Fibroblast of mammary gland (primary cell): ENCODE measurements at regions not wholly inside any gene's neighbourhood (a gene's known extent, or its start where the extent isn't known, plus 50 kb on each side); places are given as distances from the start of the nearest gene placed in this dataset.

Experiments
- DNase-seq: peaks from one replicate; pipeline ENCODE4 v3.0.0-alpha.2; 2010; ENCODE audit warnings: low read depth
- H3K4me3 ChIP-seq: 2 replicates; pipeline ENCODE4 v1.5.1; 2011; ENCODE audit warnings: low read depth, mild to moderate bottlenecking, low read length, moderate library complexity; ENCODE audit not compliant: control insufficient read depth
- CTCF ChIP-seq: conservative IDR thresholded peaks from 2 replicates; pipeline ENCODE4 v1.5.1; 2011; ENCODE audit warnings: low read depth, low read length, inconsistent platforms; ENCODE audit not compliant: control insufficient read depth, insufficient read depth

GRCh38 chr15:31523655-31524049 is 197.0 kb downstream of the KLF13 start:
- DNase-seq: no peak

DNA sequence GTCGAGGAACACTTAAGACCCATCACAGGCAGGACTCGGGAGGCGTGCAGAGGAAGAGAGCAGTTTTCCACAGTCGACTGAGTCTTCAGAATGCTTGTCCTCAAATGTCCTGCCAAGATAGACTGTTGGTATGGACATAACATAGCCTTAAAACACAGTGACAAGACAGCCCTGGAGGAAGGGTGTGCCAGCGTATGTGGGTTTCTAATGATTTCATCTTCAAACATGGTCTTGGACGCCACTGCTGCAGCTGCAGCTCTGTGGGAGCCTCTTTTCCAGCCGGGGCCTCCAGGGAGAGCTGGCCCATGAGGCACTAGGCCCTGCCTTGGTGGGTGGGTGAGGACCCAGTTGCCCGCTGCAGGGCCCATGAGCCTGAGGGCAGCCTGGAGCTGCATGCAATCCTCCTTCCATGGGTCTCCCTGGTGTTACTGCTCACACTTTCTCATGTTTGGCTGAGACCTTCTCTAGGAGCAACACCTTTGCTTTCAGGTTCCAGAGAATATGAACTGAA is 198.6 kb downstream of the KLF13 start:
- no peak for DNase-seq
- TF ChIP-seq CTCF: no peak
- H3K4me3 ChIP-seq: no peak overlapping the region

More at GRCh38 chr15:31523655-31524049, 197.0 kb downstream of the KLF13 start:
- TF ChIP-seq CTCF: no peak
- H3K4me3 ChIP-seq: no peak overlapping the region

DNA sequence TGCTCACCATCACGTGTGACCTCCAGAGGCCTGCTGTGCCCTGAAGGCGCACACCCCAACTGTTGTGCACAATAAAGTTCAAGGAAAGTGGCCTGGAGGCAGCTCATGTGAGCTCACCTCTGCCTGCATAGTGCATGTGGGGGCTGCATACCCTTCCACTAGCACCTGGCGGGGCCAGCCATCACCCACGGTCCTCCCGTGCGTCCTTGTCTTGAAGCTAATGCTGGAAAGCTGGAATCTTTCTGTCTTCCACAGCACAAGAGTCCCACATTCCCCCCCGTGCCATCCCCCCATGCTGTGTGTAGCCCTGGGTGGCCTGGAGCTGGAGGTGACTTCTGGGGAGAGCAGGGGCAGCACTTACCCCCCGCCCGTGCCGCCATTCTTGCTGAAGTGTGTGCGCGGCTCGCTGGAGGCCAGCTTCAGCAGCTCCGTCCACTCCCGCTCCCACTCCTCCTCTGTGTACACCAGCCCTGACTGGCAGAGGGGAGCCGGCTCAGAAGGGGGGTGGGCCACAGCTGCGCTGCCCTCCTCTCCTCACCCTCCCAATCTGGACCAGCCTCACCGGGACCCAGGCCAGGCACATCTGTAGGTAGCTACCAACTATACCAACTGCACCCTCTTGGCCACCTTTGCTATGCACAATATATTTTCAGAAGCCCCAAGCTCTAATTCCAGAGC is 199.5 kb downstream of the KLF13 start:
- H3K4me3 ChIP-seq: no peak overlapping the region
- no peak for DNase-seq
- TF ChIP-seq CTCF: no peak

DNA sequence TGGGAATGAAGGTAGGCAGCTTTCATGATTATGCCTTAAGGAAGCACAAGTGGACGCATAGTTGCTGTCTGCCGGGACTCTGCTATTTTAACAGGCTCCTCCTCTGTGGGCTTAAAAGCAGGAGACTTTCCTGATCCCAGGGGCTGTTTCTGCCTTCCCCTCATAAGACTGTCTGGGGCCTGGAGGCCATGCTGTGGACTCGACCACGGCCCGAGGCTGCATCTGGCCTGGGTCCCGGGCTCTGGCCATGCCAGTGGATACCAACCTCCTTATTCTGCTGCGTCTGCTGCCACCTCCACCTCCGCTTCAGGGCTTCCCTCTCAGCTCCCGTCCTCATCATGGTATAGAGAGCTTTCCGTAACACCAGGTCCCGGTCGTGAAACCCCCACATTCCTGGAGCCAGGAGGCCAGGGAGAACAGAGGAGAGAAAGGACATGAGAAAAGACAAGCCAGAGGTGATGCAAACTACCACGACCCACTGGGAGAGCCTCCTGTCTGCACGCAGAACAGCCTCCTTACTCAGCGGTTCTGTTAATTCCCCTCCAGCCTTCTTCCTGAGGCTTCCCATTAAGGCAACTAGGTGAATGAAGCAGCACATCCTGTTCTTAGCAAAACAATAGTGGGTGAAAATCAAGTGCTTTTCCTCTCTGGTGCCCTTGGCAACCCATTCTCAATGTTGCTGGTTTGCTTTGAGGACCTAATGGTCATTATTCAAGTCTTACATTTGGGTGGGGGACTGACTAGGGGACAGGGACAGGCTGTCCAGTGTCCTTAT is 200.5 kb downstream of the KLF13 start:
- DNase-seq: no peak
- no peak overlapping the region for H3K4me3 ChIP-seq
- TF ChIP-seq CTCF: no peak

DNA sequence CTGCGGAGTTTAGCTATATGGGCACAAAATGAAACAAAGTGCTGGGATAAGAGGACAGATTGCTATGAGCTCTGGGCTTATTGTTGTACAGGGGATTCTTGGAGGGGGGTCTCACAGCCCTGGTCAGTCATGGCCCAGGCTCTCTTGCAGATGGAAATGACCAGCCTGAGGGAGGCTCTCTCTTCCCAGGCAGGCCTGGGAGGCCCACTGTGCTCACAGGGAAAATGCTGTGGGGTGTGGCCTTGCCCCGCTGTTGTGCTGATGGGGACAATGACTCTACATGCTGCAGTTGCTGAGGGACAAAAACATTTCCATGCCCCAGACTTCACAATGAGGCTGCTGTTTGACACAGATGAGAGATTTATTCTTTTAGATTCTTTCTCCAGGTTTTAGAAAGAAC is 202.2 kb downstream of the KLF13 start:
- no peak overlapping the region for H3K4me3 ChIP-seq
- TF ChIP-seq CTCF: no peak
- no peak for DNase-seq

GRCh38 chr15:31537770-31538592 is 211.3 kb downstream of the KLF13 start:
- H3K4me3 ChIP-seq: no peak overlapping the region
- DNase-seq: no peak
- no peak for TF ChIP-seq CTCF
